Islet of Langerhans (tissue), 1 donor: ENCODE measurements at regions not wholly inside any gene's neighbourhood (a gene's known extent, or its start where the extent isn't known, plus 50 kb on each side); places are given as distances from the start of the nearest gene placed in this dataset.
"Not testable (repeated sequence)": the region's sequence is repeated elsewhere in the genome, so short reads cannot be mapped to it uniquely, and the experiment has no call there.

Experiments
- FAIRE-seq: peaks from one replicate; lab custom pipeline; 2011; peaks lifted over from hg19 to GRCh38; lab: Jason Lieb, UNC

DNA sequence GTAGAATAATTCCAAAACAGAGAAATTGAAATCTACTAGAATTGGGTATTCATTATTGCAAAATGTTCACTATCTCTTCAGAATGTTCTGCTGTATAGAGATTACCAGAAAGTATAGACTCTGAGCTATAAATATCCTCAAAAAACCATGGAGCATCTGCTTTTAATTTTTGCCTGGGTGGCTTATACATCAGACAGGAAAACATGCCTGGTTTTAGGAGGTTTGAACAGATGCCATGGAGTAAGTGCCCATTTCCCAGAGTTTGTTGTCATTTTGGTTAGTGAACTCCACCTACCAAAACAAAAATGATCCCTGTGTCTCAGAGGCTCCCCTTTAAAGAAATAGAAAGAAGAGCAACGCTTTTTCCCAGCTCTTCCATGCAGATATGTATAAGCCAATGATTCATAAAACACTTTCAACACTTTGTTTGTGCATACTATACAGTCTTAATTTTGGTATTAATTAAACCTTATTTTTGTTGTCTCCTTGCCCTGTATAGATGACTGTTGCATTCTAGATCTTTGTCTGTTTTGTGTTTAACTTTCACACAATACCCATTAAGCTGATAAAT is 68.7 kb downstream of the MEPE start:
- FAIRE-seq: no peak

DNA sequence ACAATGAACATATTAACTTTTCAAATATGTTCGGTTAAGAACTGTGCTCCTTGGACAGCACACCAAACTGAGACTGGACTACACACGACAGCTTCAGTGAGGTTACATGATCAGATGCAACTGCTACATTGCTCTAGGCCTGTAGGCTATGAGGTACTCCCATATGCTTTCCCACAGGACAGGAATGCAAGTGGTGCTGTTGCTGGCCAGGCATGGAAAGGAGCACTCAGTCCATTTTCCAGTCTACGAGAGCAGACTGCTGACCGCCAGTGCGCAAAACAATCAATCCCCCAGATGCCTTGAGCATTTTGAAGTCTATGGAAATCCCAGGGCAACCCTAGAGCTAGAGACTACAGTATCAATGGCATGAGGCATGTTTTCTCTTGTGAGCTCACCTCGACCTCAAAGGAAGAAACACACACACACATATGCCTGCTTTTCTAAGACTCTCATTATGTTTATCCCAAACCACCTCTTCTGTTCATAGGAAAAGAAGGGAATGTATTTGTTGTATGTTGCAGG is 70.8 kb upstream of the SPP1 start:
- no peak for FAIRE-seq

- FAIRE-seq: no peak
Observed at GRCh38 chr4:87908336-87908735, 67.2 kb upstream of the SPP1 start.

GRCh38 chr4:87910795-87911194 is 64.7 kb upstream of the SPP1 start:
- FAIRE-seq: no peak

DNA sequence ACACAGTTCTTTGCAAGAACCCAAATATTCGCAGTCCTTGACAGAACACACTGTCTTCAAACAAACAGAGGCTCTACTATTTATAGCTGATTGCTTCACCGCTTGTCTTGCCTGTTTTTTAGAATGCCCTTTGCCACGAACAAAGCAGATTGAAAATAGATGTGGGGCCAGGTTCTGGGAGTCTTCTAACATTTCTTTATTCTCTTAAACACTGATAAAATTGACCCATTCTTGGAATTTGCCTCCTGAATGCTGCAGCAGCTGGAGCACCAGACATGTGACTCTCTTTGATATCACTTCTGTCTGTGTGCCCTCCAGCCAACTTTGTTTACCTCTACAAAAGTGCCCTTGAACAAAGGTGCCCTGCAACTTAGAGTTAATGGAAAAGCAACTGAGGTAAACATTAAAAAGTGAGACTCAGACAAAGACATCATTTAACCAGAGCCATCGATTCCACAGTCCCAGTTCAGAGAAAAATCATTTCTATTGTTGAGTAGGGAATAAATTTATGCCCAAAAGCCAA is 64.2 kb upstream of the SPP1 start:
- no peak for FAIRE-seq

- FAIRE-seq: peak; percentile 17
Observed at GRCh38 chr4:87912164-87913004, 63.1 kb upstream of the SPP1 start.

- no peak for FAIRE-seq
Observed at GRCh38 chr4:87913896-87914295, 61.6 kb upstream of the SPP1 start.

GRCh38 chr4:87915621-87916020 is 59.9 kb upstream of the SPP1 start:
- FAIRE-seq: no peak

- no peak for FAIRE-seq
Observed at GRCh38 chr4:87916626-87917025, 58.9 kb upstream of the SPP1 start.

- not testable (repeated sequence) for FAIRE-seq
Observed at GRCh38 chr4:87917911-87918310, 57.6 kb upstream of the SPP1 start.

DNA sequence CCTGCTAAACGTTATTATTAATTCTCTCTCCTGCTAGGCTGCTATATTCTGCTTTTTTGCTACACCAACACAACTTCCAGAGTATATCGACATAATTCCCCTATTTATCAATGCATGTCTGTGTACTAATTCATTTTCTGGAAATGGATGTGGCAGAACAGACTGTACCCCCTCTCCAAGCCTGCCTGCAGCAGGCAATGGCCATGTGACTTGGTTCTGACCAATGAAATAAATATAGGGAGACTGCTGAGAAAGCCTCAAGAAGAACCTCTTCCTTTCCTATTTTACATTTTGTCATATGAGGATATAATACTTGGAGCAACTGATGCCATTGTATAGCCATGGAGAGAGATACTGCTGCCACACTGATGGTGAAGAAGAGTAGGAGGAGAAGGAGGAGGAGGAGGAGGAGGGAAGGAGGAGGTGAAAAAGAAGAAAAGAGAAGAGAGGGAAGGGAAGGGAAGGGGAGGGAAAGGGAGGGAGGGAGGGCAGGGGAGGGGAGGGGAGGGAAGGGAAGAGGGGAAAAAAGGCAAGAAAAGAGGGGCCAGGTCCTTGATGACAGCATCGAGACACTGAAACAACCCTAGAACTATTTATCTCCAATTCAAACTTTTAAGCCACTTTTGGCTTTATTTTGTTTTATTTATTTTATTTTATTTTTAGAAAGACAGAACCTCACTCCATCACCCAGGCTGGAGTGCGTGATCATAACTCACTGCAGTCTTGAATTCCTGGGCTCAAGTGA is 57.0 kb upstream of the SPP1 start:
- FAIRE-seq: no peak

DNA sequence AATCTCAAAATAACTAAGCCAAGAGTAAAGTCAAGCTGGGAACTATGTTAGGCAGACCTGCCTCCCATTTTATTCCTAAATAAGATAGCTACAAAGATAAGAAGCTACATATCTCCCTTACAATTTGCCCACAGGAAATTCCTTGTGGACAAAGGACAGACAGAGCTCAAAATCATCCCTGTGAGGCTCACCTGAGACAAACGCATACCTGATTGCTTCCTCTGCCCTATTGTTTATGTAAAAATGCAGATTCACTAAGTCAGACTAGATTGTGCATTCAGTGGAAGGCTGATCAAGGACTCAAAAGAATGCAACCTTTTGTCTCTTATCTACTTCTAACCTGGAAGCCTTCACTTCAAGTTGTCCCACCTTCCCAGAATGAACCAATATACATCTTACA is 56.2 kb upstream of the SPP1 start:
- not testable (repeated sequence) for FAIRE-seq

DNA sequence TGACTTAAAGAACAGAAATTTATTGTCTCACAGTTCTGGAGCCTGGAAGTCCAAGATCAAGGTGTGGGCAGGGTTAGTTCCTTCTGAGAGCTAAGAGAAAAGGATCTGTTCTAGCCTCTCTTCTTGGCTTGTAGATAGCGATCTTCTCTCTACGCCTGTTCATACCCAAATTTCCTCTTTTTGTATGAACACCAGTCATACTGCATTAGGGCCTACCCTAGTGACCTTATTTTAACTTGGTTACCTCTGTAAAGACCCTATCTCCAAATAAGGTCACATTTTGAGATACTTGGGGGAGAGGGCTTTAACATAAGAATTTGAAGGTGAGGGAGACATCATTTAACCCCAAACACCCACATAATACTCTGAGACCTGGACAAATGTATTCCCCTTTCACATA is 55.6 kb upstream of the SPP1 start:
- no peak for FAIRE-seq

DNA sequence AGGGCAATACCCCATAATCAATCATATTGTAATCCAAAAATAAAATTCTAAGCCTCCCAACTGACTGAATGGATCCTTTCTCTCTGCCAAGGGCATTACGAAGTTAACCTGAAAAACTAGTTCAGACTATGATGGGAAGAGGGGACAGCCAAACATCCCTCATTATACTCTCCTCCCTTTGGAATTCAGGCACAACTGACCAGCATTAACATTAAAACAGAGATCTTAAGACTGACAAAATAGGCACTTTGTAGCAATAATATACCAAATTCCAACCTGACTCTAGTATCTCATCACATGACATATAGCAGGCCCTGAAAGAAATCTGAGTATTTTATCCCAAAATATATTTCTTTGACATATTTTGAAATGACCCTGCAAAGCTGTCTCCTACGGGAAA is 55.0 kb upstream of the SPP1 start:
- FAIRE-seq: no peak

DNA sequence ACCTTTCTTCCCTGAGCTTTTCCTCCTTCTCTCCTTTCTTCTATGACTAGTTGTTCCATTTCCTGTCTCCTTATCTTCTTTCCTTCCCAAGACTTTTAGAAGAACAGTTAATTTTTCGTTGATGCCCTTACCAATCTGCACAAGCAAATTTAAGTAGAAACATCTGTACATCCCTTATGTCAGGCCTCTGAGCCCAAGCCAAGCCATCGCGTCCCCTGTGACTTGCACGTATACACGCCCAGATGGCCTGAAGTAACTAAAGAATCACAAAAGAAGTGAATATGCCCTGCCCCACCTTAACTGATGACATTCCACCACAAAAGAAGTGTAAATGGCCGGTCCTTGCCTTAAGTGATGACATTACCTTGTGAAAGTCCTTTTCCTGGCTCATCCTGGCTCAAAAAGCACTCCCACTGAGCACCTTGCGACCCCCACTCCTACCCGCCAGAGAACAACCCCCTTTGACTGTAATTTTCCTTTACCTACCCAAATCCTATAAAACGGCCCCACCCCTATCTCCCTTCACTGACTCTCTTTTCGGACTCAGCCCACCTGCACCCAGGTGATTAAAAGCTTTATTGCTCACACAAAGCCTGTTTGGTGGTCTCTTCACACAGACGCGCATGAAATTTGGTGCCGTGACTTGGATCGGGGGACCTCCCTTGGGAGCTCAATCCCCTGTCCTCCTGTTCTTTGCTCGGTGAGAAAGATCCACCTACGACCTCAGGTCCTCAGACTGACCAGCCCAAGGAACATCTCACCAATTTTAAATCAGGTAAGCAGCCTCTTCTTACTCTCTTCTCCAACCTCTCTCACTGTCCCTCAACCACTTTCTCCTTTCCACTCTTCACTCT is 53.7 kb upstream of the SPP1 start:
- not testable (repeated sequence) for FAIRE-seq

- not testable (repeated sequence) for FAIRE-seq
Observed at GRCh38 chr4:87924146-87924545, 51.4 kb upstream of the SPP1 start.
